ENCODE measurements at regions not wholly inside any gene's neighbourhood (a gene's known extent, or its start where the extent isn't known, plus 50 kb on each side); places are given as distances from the start of the nearest gene placed in this dataset.

DNA sequence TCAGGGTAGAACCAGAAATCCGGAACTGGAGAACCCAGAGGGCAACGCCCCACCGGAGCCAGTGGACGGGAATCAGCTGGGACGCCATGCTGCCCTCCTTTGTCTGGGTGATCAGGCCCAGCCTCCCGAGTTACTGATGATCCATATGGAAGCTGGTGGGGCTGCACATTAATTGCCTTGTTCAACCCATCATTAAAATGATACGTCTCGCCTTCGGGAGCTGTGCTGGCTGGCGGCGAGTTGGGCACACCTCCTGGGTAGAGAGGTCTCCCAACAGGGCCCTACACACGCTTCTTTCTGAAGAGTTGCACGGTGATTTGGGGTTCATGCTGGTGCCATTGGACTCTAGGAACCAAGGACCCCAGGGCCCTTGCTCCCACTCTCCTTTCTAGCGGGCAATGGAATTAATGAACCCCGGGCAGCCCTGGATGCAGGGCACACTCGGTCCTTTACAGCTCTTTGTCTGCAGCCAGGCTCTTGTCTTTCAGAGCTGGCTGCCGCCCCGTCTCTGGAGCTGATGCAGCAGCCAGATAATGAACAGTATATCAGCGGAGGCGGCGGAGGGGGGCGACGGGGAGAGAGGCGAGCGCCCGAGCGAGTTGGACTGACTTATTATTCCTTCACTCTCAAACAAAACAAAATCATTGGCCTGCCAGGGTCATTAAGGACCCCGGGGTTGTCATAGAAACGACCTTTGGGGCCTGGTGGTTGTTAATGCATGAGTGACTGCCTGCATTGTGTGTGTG lies 412.2 kb upstream of the ZMIZ1 start:
- Histone ChIP-seq H3K9me3 (ENCODE audit: low read depth) (no peaks in the 10 kb centered on the region), H3K36me3 (no peaks in the 10 kb centered on the region), H3K4me1 (ENCODE audit: low read depth) (peaks cover 13% of the 10 kb centered on the region), H3K4me3 (no peak overlapping the region), H3K27ac (peak overlapping the region; percentile 50), H3K27me3 (no peaks in the 10 kb centered on the region)
- DNase-seq (ENCODE audit: low read depth in 1 of 2, low spot score in 1 of 2), result peak; percentile 17 to 35
- TF ChIP-seq, protein P1, sequence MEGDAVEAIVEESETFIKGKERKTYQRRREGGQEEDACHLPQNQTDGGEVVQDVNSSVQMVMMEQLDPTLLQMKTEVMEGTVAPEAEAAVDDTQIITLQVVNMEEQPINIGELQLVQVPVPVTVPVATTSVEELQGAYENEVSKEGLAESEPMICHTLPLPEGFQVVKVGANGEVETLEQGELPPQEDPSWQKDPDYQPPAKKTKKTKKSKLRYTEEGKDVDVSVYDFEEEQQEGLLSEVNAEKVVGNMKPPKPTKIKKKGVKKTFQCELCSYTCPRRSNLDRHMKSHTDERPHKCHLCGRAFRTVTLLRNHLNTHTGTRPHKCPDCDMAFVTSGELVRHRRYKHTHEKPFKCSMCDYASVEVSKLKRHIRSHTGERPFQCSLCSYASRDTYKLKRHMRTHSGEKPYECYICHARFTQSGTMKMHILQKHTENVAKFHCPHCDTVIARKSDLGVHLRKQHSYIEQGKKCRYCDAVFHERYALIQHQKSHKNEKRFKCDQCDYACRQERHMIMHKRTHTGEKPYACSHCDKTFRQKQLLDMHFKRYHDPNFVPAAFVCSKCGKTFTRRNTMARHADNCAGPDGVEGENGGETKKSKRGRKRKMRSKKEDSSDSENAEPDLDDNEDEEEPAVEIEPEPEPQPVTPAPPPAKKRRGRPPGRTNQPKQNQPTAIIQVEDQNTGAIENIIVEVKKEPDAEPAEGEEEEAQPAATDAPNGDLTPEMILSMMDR (IDR thresholded peaks at IDR 0.05; ENCODE audit: low read depth, low read length), result no peak

- TF ChIP-seq, protein P1 (IDR thresholded peaks at IDR 0.05; ENCODE audit: low read depth, low read length), result peak; percentile 82
- H3K36me3 ChIP-seq, result no peaks in the 10 kb centered on the region
- H3K27me3 ChIP-seq, result no peaks in the 10 kb centered on the region
- H3K4me1 ChIP-seq (ENCODE audit: low read depth), result peaks cover 13% of the 10 kb centered on the region
- DNase-seq (ENCODE audit: low read depth in 1 of 2, low spot score in 1 of 2), result peak; percentile 79 to 82
- H3K9me3 ChIP-seq (ENCODE audit: low read depth), result no peaks in the 10 kb centered on the region
- peak overlapping the region; percentile 50 for H3K27ac ChIP-seq
- H3K4me3 ChIP-seq, result no peak overlapping the region
Observed at GRCh38 chr10:78657163-78657861, 411.5 kb upstream of the ZMIZ1 start.

GRCh38 chr10:78657862-78658165 lies 411.0 kb upstream of the ZMIZ1 start:
- Histone ChIP-seq H3K27me3 (no peaks in the 10 kb centered on the region), H3K9me3 (ENCODE audit: low read depth) (no peaks in the 10 kb centered on the region), H3K27ac (no peak overlapping the region), H3K36me3 (no peaks in the 10 kb centered on the region), H3K4me3 (no peak overlapping the region), H3K4me1 (ENCODE audit: low read depth) (peaks cover 13% of the 10 kb centered on the region)
- TF ChIP-seq, protein P1 (IDR thresholded peaks at IDR 0.05; ENCODE audit: low read depth, low read length), result no peak
- DNase-seq (ENCODE audit: low read depth in 1 of 2, low spot score in 1 of 2), result no peak

GRCh38 chr10:78658645-78659597 lies 409.8 kb upstream of the ZMIZ1 start:
- TF ChIP-seq, protein P1 (IDR thresholded peaks at IDR 0.05; ENCODE audit: low read depth, low read length), result no peak
- Histone ChIP-seq H3K27me3 (no peaks in the 10 kb centered on the region), H3K36me3 (no peaks in the 10 kb centered on the region), H3K4me3 (no peak overlapping the region), H3K27ac (no peak overlapping the region), H3K4me1 (ENCODE audit: low read depth) (peaks cover 13% of the 10 kb centered on the region), H3K9me3 (ENCODE audit: low read depth) (no peaks in the 10 kb centered on the region)
- no peak for DNase-seq (ENCODE audit: low read depth in 1 of 2, low spot score in 1 of 2)

GRCh38 chr10:78659598-78659967 lies 409.2 kb upstream of the ZMIZ1 start:
- no peak overlapping the region for H3K27ac ChIP-seq
- TF ChIP-seq, protein P1 (IDR thresholded peaks at IDR 0.05; ENCODE audit: low read depth, low read length), result no peak
- H3K9me3 ChIP-seq (ENCODE audit: low read depth), result no peaks in the 10 kb centered on the region

More at GRCh38 chr10:78659598-78659967, 409.2 kb upstream of the ZMIZ1 start:
- DNase-seq (ENCODE audit: low read depth in 1 of 2, low spot score in 1 of 2), result no peak
- Histone ChIP-seq H3K4me1 (ENCODE audit: low read depth) (peaks cover 13% of the 10 kb centered on the region), H3K36me3 (no peaks in the 10 kb centered on the region), H3K4me3 (no peak overlapping the region), H3K27me3 (no peaks in the 10 kb centered on the region)

Measured in cardiac muscle cell (in vitro differentiated cells and primary cell).